ENCODE measurements at regions not wholly inside any gene's neighbourhood (a gene's known extent, or its start where the extent isn't known, plus 50 kb on each side); places are given as distances from the start of the nearest gene placed in this dataset.
"Not testable (repeated sequence)": the region's sequence is repeated elsewhere in the genome, so short reads cannot be mapped to it uniquely, and the experiment has no call there.

DNA sequence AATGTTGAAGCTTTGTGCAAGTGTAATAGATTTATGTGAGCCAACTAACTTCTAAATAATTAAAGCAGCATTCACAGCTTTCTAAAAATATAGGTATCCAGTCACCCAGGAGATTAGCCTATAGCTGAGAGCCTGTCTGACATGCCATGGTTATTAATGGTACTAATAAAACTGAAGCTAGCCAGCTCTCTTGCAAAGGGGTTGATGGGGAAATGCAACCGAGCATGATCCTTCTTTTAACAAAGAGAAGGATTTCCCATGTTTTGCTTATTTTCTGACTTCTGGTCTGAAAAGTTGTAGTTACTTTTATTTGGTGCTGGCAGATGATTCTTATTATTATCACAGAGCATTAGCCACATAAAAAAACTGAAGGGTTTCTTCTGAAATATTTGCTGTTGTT, 488.7 kb upstream of the CYLC2 start:
- DNase-seq (ENCODE audit: low spot score) = no peak

DNA sequence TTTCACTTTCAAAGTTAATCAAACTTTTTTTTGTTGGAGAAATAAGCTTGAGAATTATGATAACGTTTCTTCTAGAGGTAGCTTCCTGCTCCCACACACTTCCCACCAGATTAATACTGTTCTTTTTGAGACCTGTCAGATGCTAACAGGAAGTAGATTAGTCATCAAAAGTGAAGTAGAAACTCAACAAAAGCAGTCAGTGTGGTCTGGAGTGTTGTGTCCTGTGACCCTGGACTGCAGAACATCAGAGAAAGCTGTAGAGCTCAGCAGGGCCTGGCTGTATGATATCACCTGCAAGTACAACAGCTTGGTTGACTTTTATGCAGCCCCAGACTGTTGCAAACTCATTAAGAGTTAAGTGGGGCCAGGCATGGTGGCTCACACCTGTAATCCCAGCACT, 495.7 kb upstream of the CYLC2 start:
- peak; percentile 50 for DNase-seq (ENCODE audit: low spot score)

DNA sequence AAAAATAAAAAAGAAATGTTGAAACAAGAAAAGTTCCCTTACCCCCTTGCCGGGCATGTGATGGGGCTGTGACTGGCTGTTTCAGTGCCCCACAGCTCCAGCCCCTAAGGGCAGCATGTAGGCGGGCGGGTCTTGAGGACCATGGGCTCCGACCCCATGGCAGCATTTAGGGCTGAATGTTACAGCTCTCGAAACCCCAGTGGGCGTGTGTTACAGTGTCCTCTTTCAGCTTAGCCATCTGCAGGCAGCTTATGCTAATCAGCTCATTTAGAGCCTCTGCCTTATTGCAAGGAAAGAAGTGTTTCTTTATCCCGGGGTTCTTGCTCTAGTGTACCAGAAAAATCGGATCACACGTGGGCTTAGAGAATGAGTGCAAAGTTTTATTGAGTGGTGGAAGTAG, 497.4 kb upstream of the CYLC2 start:
- no peak for DNase-seq (ENCODE audit: low spot score)

DNA sequence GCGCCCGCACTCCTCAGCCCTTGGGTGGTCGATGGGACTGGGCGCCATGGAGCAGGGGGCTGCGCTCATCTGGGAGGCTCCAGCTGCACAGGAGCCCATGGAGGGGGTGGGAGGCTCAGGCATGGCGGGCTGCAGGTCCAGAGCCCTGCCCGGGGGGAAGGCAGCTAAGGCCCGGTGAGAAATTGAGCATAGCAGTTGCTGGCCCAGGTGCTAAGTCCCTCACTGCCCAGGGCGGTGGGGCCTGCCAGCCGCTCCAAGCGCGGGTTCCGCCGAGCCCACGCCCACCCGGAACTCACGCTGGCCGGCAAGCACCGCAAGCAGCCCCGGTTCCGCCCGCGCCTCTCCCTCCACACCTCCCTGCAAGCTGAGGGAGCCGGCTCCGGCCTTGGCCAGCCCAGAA, 508.2 kb upstream of the CYLC2 start:
- DNase-seq (ENCODE audit: low spot score) = not testable (repeated sequence)

DNA sequence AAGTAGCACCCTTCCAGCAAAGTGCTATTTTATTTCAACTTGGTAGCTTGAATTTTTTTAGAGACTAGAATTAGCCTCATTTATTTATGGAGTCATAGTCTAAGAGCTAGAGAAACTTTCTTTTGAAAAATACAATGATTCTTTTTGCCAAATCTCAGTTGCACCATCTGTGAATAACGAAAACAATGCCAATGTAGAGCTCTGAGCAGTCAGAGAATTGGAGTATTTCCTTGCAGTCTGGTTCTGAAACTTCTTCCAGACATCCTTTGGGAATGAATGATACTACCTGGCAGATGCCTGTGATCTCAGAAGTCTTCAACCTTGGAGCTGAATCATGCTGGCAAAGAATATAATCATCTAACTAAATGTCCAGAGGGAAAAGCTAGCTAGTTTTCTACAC, 511.5 kb upstream of the CYLC2 start:
- no peak for DNase-seq (ENCODE audit: low spot score)

DNA sequence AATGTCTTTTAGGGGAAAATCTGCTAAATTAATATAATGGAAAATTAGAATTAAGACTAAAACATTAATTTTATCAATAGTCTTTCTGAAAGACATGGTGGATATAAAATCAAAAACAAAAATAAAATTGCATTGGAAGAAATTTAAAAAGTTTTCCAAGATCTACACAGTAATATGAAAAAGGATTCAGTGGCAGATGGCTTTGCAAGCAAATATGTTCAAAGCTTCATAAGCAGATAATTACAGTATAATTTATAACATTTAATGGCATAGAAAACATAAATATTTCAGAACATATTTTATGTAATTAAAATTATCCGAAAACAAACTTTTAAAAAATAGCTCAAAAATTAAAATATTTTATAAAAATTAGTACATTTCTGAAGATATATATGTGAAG, 512.4 kb upstream of the CYLC2 start:
- no peak for DNase-seq (ENCODE audit: low spot score)

DNA sequence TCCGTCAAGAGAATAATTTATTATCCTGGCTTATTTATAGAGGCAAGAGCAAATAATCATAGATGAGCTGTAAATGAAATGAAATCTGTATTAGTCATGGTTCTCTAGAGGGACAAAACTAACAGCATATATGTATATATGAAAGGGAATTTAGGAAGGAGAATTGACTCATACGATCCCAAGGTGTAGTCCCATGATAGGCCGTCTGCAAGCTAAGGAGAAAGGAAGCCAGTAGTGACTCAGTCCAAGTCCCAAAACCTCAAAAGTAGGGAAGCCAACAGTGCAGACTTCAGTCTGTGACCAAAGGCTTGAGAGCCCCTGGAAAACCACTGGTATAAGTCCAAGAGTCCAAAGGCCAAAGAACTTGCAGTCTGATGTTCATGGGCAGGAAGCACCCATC, 515.9 kb upstream of the CYLC2 start:
- DNase-seq (ENCODE audit: low spot score) = peak; percentile 57

DNA sequence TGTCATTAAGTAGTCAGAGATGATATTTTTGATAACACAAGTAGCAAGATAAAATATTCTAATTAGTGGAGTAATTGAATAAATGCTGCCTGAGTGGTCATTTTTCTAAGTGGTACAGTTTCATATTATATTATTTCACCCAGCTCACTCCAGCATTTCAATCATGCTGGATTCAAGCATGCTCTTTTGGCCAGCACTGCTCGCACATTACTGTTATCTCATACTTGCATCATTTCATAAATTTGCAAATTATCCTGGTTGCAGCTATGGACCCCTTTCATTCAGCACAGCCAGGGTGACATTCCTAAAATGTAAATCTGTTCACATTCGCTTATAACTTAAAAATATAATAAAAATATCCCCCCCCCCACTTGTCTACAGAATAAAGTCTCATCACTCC, 520.8 kb upstream of the CYLC2 start:
- no peak for DNase-seq (ENCODE audit: low spot score)

DNA sequence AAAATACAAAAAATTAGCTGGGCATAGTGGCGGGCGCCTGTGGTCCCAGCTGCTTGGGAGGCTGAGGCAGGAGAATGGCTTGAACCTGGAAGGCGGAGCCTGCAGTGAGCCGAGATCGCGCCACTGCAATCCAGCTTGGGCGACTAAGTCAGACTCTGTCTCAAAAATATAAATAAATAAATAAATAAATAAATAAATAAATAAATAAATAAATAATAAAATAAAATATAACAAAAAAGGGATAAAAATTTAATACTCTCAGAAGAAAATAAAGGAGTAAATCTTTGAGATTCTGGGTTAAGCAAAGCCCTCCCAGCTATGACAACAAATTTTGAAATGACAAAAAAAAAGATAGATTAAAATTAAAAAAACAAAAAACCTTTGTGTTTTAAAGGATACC, 525.7 kb upstream of the CYLC2 start:
- DNase-seq (ENCODE audit: low spot score) = not testable (repeated sequence)

DNA sequence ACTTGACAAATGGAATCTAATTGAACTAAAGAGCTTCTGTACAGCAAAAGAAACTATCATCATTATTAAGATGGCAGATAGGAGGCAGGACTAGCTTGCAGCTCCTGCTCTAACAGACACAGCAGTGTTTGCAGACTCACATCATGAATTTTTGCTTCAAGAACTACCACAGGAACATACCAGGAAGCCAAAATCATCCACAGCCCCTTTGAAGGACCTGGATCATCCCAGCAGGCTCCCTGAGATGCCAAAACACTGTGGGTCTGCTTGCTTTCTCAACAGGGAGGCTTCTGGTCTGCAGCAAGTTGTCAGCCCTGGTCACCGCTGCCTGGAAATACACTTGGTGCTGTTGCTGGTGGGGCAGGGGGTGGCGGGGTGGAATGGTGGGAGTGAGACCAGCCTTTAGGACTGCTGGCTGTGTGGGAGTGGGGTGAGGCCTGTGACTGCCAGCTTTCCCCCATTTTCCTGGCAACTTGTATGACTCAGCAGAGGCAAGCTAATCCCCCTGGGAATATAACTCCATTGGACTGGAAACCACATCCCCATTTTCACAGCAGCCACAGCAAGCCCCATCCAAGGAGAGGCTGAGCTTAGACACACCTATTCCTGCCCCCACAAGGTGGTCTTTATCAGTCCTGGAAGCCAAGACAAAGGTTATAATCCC, 533.8 kb upstream of the CYLC2 start:
- no peak for DNase-seq (ENCODE audit: low spot score)

DNA sequence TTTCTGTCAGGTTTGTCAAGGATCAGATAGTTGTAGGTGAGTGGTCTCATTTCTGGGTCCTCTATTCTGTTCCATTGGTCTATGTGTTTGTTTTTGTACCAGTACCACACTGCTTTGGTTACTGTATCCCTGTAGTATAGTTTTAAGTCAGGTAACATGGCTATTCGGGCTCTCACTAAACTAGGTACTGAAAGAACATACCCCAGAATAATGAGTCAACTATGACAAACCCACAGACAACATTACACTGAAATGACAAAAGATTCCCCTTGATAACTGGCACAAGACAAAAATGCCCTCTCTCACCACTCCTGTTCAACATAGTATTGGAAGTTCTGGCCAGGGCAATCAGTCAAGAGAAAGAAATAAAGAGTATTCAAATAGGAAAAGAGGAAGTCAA, 535.3 kb upstream of the CYLC2 start:
- DNase-seq (ENCODE audit: low spot score) = no peak

DNA sequence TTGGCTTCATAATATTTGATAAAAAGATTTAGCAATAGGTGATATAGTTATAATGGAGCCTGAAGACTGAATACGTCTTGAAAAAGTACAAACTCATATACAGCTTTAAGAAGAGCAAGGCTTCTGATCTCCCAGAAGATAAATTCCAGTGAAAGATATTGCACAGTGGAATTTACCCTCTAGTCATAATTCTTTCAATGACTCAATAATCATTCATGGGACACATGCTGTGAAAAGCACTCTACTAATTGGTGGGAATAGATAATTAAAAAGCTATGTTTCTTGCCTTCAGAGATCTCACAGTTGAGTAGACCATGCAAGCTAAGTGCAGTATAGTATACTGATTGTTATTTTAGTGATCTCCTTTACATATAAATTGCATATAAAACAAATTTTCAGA, 538.6 kb upstream of the CYLC2 start:
- no peak for DNase-seq (ENCODE audit: low spot score)

DNA sequence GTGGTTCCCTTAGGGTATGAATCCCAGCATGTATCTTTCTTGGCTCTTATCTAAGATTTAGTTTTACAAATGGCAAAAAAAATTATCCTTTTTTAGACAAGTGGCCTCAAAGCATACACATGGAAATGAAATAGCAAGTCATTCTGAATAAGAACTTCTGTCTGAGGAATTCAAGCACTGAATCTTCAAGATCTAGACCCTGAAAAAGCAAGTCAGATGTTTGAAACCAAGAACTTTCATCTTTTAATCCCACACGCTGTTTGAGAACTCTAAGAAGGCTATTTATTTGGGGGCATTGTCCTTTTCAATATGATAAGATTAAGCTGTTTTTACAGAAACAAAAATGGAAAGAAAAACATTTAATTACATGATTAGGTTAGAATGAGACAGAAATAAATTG, 549.2 kb upstream of the CYLC2 start:
- no peak for DNase-seq (ENCODE audit: low spot score)

DNA sequence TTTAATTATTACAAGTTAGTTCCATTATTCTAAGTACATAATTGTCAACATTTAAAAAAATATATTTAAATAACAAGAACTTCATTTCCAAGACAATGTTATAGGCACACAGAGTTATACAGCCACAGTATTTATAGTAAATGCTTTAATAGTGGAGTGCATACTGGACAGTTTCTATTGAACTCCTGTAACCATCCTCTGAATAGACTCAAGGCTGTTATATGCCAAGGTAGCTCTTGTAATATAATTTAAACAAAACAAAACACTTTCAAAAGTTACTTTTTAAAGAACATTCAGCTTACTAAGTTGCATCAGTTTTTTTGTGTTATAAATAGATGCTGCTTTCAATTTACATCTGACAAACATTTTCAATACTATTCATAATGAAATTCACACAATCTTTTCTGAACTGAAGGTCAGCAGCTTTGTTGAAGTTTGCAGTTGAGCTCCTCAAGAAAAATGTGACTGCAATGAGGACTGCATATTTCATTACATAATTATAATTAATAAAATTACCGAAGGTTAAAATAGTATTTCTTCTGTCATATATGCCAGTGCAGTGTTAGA, 549.9 kb upstream of the CYLC2 start:
- no peak for DNase-seq (ENCODE audit: low spot score)

DNA sequence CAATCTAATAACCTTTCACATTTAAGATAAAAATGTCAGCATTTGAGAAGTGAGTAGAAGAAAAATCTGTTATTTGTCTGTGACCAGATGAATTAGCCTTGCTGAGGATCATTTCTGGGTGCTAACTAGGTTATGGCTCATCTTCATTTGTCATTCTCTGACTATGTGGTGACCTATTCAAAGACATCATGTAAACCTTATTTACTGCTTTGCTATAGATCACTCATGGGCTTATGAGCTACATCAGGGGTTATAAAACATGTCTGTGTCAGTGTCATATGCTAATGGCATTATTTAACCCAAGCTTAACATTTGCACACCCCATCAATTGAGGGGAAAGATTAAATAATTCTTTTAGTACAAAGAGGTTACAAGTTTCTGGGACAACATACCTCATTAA, 555.5 kb upstream of the CYLC2 start:
- DNase-seq (ENCODE audit: low spot score) = no peak

DNA sequence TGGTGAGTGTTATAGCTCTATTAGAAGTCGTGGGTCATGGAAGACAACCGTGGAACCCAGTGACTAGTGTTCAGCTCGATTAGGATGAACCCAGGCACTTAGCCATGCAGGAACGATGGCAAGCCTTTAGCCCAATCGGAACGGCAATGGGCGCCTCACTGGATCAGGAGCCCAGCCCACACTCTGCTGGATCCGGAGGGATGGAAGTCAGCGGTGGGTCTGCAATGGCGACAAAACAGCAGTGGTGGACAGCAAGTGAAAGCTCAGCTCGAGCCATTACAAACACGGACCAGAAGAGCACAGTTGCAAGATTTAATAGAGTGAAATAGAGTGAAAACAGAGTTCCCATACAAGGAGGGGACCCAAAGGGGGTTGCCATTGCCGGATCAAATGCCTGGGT, 558.5 kb upstream of the CYLC2 start:
- not testable (repeated sequence) for DNase-seq (ENCODE audit: low spot score)

DNA sequence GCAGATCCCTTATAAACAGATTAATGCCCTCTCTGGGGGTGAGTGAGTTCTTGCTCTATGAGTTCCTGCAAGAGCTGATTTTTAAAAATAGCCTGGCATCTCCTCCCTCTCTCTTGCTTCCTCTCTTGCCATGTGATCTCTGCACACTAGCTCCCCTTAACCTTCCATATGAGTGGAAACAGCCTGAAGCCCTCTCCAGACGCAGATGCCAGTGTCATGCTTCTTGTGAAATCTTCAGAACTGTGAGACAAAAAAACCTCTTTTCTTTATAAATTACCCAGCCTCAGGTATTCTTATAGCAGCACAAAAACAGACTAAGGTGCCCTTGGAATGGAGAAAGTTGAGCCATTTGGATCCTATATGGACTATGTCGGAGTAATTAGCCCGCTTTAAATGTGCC, 559.7 kb upstream of the CYLC2 start:
- DNase-seq (ENCODE audit: low spot score) = no peak

DNA sequence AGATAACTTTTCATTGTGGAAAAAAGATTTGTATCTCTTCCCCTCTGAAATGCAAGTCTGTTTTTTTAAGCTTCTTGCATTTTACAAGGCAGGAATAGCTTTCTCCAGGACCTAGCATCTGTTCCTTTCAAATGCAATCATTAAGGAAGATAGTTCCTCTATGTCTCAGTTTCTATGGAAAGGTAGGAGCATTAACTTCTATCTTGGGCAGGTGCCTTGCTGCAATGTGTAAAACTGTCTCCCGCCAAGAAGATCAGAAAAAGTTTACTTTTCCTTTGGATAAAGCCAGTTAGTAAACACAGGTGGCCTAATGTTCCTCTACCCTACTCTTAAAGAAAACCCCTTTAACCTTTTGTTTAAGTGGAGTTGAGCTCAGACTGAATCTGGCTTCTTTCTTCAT, 560.6 kb upstream of the CYLC2 start:
- no peak for DNase-seq (ENCODE audit: low spot score)

DNA sequence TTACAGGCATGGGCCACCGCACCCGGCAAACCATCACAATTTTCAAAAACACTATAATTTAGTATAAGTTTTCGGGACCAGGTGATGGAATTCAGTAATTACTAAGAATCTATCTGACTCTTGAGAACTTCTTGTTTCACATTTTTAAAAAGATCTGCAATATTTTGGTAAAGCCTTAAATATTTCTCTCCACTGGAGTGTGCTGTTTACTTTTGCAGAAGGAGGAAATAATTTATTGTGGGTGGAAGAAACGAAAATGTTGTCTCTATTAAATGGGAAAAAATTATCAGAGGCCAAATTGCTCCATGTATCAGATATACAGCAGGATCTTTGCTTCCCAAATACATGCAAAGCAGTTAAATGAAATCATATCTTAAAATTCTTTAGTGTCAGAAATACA, 566.8 kb upstream of the CYLC2 start:
- no peak for DNase-seq (ENCODE audit: low spot score)

DNA sequence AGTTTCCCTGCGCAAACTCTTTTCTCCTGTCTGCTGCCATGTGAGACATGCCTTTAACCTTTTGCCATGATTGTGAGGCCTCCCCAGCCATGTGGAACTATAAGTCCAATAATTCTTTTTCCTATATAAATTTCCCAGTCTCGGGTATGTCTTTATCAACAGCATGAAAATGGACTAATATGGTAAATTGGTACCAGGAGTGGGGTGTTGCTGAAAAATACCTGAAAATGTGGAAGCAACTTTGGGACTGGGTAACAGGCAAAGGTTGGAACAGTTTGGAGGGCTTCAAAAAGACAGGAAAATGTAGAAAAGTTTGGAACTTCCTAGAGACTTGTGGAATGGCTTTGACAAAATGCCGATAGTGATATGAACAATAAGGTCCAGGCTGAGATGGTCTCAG, 578.9 kb upstream of the CYLC2 start:
- not testable (repeated sequence) for DNase-seq (ENCODE audit: low spot score)

DNA sequence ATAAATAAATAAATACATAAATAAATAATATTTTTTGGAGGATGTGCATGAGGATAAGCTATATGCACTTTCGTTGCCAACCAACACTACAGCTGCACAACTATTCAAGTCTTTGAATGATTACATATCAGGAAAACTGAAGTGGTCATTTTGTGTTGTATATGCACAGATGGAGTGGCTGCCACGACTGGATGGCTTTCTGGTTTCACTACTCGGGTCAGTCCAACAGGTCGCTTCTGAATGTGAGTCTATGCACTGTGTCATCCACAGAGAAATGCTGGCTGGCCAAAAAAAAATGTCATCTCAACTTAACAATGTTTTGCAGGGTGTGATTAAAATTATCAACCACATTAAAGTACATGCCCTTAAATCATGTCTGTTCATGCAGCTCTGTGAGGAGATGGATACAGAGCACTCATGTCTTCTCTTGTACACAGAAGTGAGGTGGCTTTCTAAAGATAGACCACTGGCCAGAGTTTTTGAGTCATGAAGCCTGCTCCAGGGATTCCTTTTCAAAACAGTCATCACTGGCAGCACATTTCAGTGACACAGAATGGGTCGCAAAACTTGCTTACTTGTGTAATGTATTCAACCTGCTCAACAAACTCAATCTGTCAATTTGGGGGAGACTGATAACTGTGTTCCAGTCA, 589.8 kb upstream of the CYLC2 start:
- DNase-seq (ENCODE audit: low spot score) = no peak

DNA sequence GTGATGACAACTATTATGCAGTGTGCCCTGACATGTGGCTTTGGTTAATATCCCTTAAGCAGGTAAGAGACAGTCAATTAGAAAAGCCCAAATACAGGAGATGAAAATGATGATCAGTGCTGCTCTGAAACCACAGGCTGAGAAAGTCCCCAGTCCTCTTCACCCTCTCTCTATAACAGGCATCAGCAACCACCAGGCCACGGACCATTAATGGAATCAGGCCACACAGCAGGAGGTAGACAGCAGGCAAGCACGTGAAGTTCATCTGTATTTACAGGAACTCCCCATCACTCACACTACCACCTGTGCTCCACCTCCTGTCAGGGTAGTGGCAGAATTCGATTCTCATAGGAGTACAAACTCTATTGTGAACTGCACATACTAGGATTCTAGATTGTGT, 591.6 kb upstream of the CYLC2 start:
- DNase-seq (ENCODE audit: low spot score) = no peak

DNA sequence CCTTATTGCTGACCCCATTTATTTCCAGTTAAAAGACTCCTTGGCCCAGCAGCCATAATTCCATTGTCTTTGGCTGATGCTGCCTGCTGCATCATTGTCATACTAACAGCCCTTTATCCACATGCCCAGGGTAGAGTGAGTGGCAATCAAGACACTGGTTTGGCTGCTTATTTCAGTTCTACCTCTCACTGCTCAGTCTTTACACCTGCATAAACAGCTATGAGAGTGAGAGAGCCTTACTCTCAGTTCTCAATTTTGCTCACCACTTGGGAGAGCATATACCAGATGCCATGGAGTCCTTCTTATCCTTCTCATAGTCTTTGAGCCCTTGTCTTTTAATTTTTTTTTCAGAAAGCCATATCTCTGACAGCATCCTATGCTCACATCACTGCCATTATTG, 596.9 kb upstream of the CYLC2 start:
- no peak for DNase-seq (ENCODE audit: low spot score)

DNA sequence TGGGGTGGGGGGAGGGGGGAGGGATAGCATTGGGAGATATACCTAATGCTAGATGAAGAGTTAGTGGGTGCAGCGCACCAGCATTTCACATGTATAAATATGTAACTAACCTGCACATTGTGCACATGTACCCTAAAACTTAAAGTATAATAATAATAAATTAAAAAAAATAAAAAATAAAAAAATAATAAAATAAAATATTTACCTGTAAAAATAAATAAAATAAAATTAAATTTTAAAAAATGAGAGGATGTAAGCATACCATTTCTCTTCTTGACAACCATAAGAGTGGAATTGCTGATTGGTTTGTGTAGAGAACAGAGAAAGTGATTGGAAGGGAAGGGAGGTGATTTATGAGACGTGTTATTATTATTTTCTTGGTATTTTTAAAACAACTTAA, 609.5 kb upstream of the CYLC2 start:
- DNase-seq (ENCODE audit: low spot score) = not testable (repeated sequence)
